ENCODE measurements at regions not wholly inside any gene's neighbourhood (a gene's known extent, or its start where the extent isn't known, plus 50 kb on each side); places are given as distances from the start of the nearest gene placed in this dataset.
A peak's percentile ranks its signal among the peaks of the same experiment; 100 is the strongest.

DNA sequence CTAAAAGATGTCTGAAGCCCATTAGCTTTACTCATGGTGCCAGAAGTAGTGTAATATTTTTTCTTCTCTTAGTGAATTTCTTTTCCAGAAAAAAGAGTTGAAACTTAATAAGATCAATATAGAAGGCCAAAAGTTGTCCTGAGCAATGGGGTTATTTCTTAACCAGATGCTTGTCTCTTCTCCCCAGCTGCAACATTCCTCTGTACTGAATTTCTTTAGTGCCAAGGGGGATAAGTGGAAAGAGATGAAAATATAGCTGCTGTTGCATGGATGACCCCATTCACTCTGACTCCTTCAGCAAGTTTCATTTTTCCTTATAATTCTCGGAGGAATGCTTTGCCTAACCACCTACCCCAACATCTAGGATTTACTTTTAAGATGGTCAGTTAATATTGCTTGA, 675.0 kb downstream of the USP25 start:
- BruUV-seq (replicated peaks): no TSS peak
- no peak for TF ChIP-seq EZH2 (IDR thresholded peaks at IDR 0.05; ENCODE audit: borderline replicate concordance, low read depth, low read length, poor library complexity, severe bottlenecking)
- TF ChIP-seq, protein P1, sequence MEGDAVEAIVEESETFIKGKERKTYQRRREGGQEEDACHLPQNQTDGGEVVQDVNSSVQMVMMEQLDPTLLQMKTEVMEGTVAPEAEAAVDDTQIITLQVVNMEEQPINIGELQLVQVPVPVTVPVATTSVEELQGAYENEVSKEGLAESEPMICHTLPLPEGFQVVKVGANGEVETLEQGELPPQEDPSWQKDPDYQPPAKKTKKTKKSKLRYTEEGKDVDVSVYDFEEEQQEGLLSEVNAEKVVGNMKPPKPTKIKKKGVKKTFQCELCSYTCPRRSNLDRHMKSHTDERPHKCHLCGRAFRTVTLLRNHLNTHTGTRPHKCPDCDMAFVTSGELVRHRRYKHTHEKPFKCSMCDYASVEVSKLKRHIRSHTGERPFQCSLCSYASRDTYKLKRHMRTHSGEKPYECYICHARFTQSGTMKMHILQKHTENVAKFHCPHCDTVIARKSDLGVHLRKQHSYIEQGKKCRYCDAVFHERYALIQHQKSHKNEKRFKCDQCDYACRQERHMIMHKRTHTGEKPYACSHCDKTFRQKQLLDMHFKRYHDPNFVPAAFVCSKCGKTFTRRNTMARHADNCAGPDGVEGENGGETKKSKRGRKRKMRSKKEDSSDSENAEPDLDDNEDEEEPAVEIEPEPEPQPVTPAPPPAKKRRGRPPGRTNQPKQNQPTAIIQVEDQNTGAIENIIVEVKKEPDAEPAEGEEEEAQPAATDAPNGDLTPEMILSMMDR (conservative IDR thresholded peaks at IDR 0.05; ENCODE audit: low read depth, low read length): no peak

DNA sequence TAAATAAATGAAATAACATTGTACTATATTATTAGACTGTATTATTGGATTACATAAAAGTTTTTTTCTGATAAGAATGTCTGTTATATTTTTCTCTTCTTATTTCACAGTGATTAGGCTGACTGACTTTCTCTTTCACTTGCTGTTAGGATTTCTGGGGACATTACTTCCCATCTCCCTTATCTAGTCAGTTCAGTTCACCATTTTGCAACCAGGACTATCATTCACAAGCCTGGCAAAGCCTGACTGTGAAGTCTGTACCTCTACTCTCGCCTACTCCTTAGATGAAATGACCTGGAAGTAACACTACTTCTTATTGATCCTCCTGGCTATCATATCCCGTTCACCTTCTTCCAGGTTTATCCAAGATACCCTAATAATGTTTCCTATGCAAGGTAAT, 676.6 kb downstream of the USP25 start:
- Histone ChIP-seq H3K36me3 (ENCODE audit: insufficient read depth, low read length, poor library complexity, severe bottlenecking) (no peaks in the 10 kb centered on the region), H3K4me1 (ENCODE audit: insufficient read depth, low read length, poor library complexity, severe bottlenecking) (peaks cover 10% of the 10 kb centered on the region), H3K27me3 (replicated peaks; ENCODE audit: insufficient read depth, low read depth, low read length, poor library complexity) (no peaks in the 10 kb centered on the region), H3K4me3 (ENCODE audit: low read depth, low read length, poor library complexity, severe bottlenecking) (no peak overlapping the region), H3K9me3 (ENCODE audit: low read depth, low read length, poor library complexity, severe bottlenecking) (no peaks in the 10 kb centered on the region), H3K27ac (ENCODE audit: low read depth, low read length, poor library complexity, severe bottlenecking) (no peak overlapping the region)
- no peak for DNase-seq (ENCODE audit: low spot score)
- no TSS peak for BruUV-seq (replicated peaks)
- POLR2A ChIA-PET (ENCODE audit: low non-redundant PET): no interaction called here
- intact Hi-C loops (cut with micrococcal nuclease; ENCODE audit: unreplicated experiment): no loop called here
- TF ChIP-seq EZH2 (IDR thresholded peaks at IDR 0.05; ENCODE audit: borderline replicate concordance, low read depth, low read length, poor library complexity, severe bottlenecking): no peak
- TF ChIP-seq, protein P1 (conservative IDR thresholded peaks at IDR 0.05; ENCODE audit: low read depth, low read length): no peak
- CTCF ChIA-PET: no interaction called here

More for the DNA sequence above, 675.0 kb downstream of the USP25 start:
- Histone ChIP-seq H3K4me1 (ENCODE audit: insufficient read depth, low read length, poor library complexity, severe bottlenecking) (peaks cover 10% of the 10 kb centered on the region), H3K27me3 (replicated peaks; ENCODE audit: insufficient read depth, low read depth, low read length, poor library complexity) (no peaks in the 10 kb centered on the region), H3K27ac (ENCODE audit: low read depth, low read length, poor library complexity, severe bottlenecking) (no peak overlapping the region), H3K4me3 (ENCODE audit: low read depth, low read length, poor library complexity, severe bottlenecking) (no peak overlapping the region), H3K9me3 (ENCODE audit: low read depth, low read length, poor library complexity, severe bottlenecking) (peaks cover 4% of the 10 kb centered on the region), H3K36me3 (ENCODE audit: insufficient read depth, low read length, poor library complexity, severe bottlenecking) (no peaks in the 10 kb centered on the region)
- intact Hi-C loops (cut with micrococcal nuclease; ENCODE audit: unreplicated experiment): no loop called here
- no peak for DNase-seq (ENCODE audit: low spot score)
- POLR2A ChIA-PET (ENCODE audit: low non-redundant PET): no interaction called here
- CTCF ChIA-PET: no interaction called here

DNA sequence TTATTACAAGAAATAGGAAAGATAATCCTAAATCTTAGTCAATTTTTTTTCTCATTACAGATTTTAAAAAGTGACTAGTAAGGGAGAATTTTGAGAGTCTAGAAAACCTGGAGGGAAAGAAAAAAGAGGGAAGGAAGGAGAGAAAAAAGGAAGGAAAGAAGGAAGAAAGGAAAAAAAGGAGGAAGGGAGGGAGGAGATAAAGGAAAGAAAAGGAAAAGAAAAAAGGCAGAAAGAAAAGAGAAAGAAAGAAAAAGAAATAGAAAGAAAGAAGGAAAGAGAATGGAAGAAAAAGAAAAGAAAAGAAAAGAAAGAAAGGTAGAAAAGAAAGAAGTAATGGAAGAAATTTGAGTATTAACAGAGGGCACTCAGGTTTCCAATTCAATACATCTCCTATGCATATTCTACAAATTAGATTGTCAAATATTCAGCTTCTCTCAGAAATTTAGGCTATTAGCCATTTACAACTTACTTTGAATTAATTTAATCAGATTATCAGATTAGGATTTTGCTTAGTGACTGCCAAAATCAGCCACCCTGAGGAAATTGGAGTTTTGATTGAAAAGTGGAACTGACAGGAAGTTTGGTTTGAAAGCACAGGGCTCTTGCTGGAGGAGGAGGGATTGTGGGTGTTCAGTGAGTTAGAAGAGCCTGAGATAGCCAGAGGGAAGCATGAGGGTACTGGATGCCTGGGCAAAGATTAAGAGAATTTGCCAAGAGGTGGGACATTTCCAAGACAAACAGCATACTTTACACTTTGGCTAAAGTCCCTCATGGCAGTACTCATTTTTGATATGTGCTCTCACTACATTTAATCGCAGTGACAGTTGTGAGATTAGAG, 677.8 kb downstream of the USP25 start:
- DNase-seq (ENCODE audit: low spot score): peak; percentile 23
- Histone ChIP-seq H3K9me3 (ENCODE audit: low read depth, low read length, poor library complexity, severe bottlenecking) (no peaks in the 10 kb centered on the region), H3K4me3 (ENCODE audit: low read depth, low read length, poor library complexity, severe bottlenecking) (no peak overlapping the region), H3K27me3 (replicated peaks; ENCODE audit: insufficient read depth, low read depth, low read length, poor library complexity) (no peaks in the 10 kb centered on the region), H3K36me3 (ENCODE audit: insufficient read depth, low read length, poor library complexity, severe bottlenecking) (no peaks in the 10 kb centered on the region), H3K27ac (ENCODE audit: low read depth, low read length, poor library complexity, severe bottlenecking) (no peak overlapping the region), H3K4me1 (ENCODE audit: insufficient read depth, low read length, poor library complexity, severe bottlenecking) (peaks cover 10% of the 10 kb centered on the region)
- TF ChIP-seq, protein P1 (conservative IDR thresholded peaks at IDR 0.05; ENCODE audit: low read depth, low read length): no peak
- no peak for TF ChIP-seq EZH2 (IDR thresholded peaks at IDR 0.05; ENCODE audit: borderline replicate concordance, low read depth, low read length, poor library complexity, severe bottlenecking)
- POLR2A ChIA-PET (ENCODE audit: low non-redundant PET): no interaction called here
- CTCF ChIA-PET: no interaction called here
- intact Hi-C loops (cut with micrococcal nuclease; ENCODE audit: unreplicated experiment): no loop called here
- no TSS peak for BruUV-seq (replicated peaks)

All from A673 (cell line).